ENCODE measurements at regions not wholly inside any gene's neighbourhood (a gene's known extent, or its start where the extent isn't known, plus 50 kb on each side); places are given as distances from the start of the nearest gene placed in this dataset.
"Not testable (repeated sequence)": the region's sequence is repeated elsewhere in the genome, so short reads cannot be mapped to it uniquely, and the experiment has no call there.

DNA sequence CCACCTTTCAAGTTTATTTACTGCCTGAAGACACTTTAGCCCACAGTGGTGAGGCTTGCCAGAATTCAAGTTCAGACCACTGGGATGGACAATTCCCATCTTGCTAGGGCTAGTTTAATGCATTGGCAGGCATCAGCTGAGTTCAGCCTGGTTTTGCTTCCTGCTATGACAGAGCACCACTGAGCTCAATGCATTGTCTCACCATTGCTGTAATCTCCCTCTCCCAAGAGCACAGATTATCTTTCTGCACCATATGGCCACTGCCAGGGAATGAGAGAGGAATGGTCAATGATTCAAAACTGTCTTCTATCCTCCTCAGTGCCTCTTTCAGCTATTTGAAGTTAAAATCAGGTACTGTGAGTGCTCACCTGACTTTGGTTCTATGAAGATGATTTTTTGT, 160.8 kb downstream of the XPNPEP1 start:
- H3K9me3 ChIP-seq (ENCODE audit: control insufficient read depth, insufficient read depth, low read length), result no peaks in the 10 kb centered on the region
- no peak overlapping the region for H3K4me3 ChIP-seq (ENCODE audit: low read depth, low read length)
- H3K9ac ChIP-seq (ENCODE audit: low read depth, low read length), result no peak overlapping the region
- H3K36me3 ChIP-seq (ENCODE audit: control insufficient read depth, insufficient read depth, low read length), result no peaks in the 10 kb centered on the region
- H3K4me1 ChIP-seq (ENCODE audit: control insufficient read depth, insufficient read depth, low read length), result no peaks in the 10 kb centered on the region
- H3K27me3 ChIP-seq (ENCODE audit: control insufficient read depth, insufficient read depth, low read length), result no peaks in the 10 kb centered on the region

DNA sequence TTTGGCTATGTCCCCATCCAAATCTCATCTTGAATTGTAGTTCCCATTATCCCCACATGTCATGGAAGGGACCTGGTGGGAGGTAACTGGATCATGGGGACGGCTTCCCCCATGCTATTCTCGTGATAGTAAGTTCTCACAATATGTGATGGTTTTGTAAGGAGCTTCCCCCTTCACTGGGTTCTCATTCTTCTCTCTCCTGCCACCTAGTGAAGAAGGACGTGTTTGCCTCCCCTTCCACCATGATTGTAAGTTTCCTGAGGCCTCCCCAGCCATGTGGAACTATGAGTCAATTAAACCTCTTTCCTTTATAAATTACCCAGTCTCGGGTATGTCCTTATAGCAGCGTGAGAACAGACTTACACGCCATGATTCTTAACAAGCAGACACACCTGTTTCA, 165.6 kb downstream of the XPNPEP1 start:
- H3K9me3 ChIP-seq (ENCODE audit: control insufficient read depth, insufficient read depth, low read length); H3K4me1 ChIP-seq (ENCODE audit: control insufficient read depth, insufficient read depth, low read length); H3K36me3 ChIP-seq (ENCODE audit: control insufficient read depth, insufficient read depth, low read length); H3K9ac ChIP-seq (ENCODE audit: low read depth, low read length); H3K27me3 ChIP-seq (ENCODE audit: control insufficient read depth, insufficient read depth, low read length); H3K4me3 ChIP-seq (ENCODE audit: low read depth, low read length): not testable (repeated sequence)

DNA sequence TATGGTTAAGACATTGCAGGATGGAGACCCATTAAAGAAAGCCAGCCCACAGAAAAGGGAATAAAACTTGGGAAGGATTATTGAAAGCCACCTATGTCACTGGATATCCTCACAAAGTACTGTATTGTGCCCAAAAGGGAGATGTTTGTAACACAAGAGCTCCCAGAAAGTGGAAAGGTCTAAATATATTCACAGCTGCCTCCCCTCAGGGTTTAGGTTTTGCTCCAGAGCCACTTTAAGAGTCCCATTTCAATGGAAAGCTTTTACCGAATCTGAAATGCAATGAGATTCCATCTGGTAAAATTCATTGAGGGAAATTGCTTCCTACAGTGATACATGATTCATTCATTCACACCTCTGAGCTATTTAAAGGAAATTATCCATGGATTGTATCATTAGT, 176.4 kb downstream of the XPNPEP1 start:
- Histone ChIP-seq H3K4me3 (ENCODE audit: low read depth, low read length) (no peak overlapping the region), H3K9ac (ENCODE audit: low read depth, low read length) (no peak overlapping the region), H3K27me3 (ENCODE audit: control insufficient read depth, insufficient read depth, low read length) (no peaks in the 10 kb centered on the region), H3K36me3 (ENCODE audit: control insufficient read depth, insufficient read depth, low read length) (no peaks in the 10 kb centered on the region), H3K4me1 (ENCODE audit: control insufficient read depth, insufficient read depth, low read length) (no peaks in the 10 kb centered on the region), H3K9me3 (ENCODE audit: control insufficient read depth, insufficient read depth, low read length) (no peaks in the 10 kb centered on the region)

DNA sequence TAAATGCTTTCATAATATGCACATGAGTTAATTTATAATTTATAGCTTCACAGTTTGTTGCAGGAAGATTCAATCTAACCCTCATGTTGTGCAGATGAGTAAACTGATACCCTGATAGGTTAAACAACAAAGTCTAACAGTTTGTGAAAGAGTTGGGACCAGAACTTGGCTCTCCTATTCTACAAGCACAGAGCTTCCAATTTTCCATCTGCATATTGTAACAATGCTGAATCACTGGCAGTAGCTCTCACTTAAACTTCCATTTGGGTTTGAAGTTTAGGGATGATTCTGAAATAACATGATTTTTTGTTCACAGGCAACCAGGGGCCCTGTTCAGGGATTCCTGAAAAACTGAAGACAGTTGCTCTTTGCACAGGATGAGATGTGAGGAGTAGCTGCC, 179.3 kb downstream of the XPNPEP1 start:
- no peaks in the 10 kb centered on the region for H3K36me3 ChIP-seq (ENCODE audit: control insufficient read depth, insufficient read depth, low read length)
- no peak overlapping the region for H3K9ac ChIP-seq (ENCODE audit: low read depth, low read length)
- no peaks in the 10 kb centered on the region for H3K27me3 ChIP-seq (ENCODE audit: control insufficient read depth, insufficient read depth, low read length)
- no peak overlapping the region for H3K4me3 ChIP-seq (ENCODE audit: low read depth, low read length)
- H3K9me3 ChIP-seq (ENCODE audit: control insufficient read depth, insufficient read depth, low read length), result no peaks in the 10 kb centered on the region
- no peaks in the 10 kb centered on the region for H3K4me1 ChIP-seq (ENCODE audit: control insufficient read depth, insufficient read depth, low read length)

DNA sequence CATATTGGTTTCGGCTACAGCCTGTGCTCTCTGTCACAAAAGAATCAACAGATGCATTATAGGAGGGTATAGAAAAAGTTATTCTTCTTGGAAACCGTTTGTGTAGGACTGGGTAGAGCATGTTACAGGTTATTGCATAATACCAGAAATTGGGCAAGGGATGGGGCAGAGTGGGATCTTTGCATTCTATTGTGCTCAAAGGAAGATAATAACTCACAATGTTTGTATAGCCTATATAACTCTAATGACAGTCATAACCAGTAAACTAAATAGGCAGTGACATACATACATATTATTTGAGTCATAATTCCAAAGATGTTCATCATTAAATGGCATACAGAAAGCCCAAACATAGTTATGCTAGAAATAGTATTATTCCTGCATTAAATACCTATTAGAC, 179.7 kb downstream of the XPNPEP1 start:
- no peaks in the 10 kb centered on the region for H3K9me3 ChIP-seq (ENCODE audit: control insufficient read depth, insufficient read depth, low read length)
- no peaks in the 10 kb centered on the region for H3K27me3 ChIP-seq (ENCODE audit: control insufficient read depth, insufficient read depth, low read length)
- H3K9ac ChIP-seq (ENCODE audit: low read depth, low read length), result no peak overlapping the region
- H3K4me3 ChIP-seq (ENCODE audit: low read depth, low read length), result no peak overlapping the region
- H3K36me3 ChIP-seq (ENCODE audit: control insufficient read depth, insufficient read depth, low read length), result no peaks in the 10 kb centered on the region
- no peaks in the 10 kb centered on the region for H3K4me1 ChIP-seq (ENCODE audit: control insufficient read depth, insufficient read depth, low read length)

DNA sequence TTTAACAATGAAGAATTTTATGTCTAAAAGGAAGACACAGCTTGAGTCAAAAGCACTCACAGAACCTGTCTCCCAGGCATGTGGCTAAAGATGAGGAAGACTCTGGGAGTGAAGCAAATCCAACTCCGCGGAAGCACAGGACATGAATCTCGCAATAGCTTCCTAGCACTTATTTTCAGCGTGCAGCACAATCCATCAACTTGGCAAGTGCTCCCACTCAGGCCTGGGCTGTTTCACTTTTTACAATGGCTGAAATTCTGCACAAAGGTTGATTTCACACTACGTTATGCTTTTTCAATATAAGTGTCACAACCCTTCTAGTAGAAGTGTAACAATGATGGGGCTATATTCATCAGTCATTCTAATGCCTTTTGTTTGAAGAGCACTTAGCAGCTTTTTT, 180.2 kb downstream of the XPNPEP1 start:
- Histone ChIP-seq H3K4me1 (ENCODE audit: control insufficient read depth, insufficient read depth, low read length) (no peaks in the 10 kb centered on the region), H3K9me3 (ENCODE audit: control insufficient read depth, insufficient read depth, low read length) (no peaks in the 10 kb centered on the region)

DNA sequence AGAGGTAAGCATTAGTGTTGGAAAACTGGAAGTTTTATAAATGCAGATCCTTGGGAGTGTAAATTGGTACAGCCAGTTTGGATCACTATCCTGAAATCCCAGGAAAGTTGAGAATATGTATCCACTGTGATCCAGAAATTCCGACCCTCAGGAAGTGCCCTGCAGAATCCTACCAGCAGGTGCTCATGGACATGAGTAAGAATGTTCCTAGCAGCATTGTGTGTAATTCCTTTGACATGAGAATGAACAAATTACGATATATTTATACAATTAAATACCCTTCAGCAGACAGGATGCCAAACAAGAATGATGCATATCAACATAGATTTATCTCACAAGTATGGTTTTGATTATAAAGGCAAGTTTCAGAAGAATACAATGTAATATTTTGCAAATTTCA, 181.6 kb downstream of the XPNPEP1 start:
- H3K9me3 ChIP-seq (ENCODE audit: control insufficient read depth, insufficient read depth, low read length), result no peaks in the 10 kb centered on the region
- no peaks in the 10 kb centered on the region for H3K36me3 ChIP-seq (ENCODE audit: control insufficient read depth, insufficient read depth, low read length)
- no peak overlapping the region for H3K4me3 ChIP-seq (ENCODE audit: low read depth, low read length)
- no peaks in the 10 kb centered on the region for H3K4me1 ChIP-seq (ENCODE audit: control insufficient read depth, insufficient read depth, low read length)
- no peaks in the 10 kb centered on the region for H3K27me3 ChIP-seq (ENCODE audit: control insufficient read depth, insufficient read depth, low read length)
- H3K9ac ChIP-seq (ENCODE audit: low read depth, low read length), result no peak overlapping the region

More for the DNA sequence above, 180.2 kb downstream of the XPNPEP1 start:
- Histone ChIP-seq H3K9ac (ENCODE audit: low read depth, low read length) (no peak overlapping the region), H3K4me3 (ENCODE audit: low read depth, low read length) (no peak overlapping the region), H3K27me3 (ENCODE audit: control insufficient read depth, insufficient read depth, low read length) (no peaks in the 10 kb centered on the region), H3K36me3 (ENCODE audit: control insufficient read depth, insufficient read depth, low read length) (no peaks in the 10 kb centered on the region)

DNA sequence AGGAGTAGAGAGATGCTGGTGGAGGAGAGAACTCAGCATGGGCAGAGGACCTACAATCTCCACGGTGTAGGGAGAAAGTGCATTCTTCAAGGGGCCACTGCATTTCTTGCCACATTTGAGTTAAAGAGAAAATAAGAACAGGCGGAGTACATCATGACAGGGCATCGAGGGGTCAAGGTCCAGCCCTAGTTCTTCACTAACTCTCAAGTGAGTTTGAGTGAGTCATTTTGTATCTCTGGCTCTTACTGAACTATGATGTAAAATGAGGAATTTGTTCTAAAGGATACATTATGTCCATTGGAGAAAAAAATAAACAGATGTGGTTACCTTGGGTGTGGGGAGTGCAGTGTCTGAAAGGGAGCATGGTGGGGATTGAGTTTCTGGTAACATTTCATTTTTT, 182.9 kb downstream of the XPNPEP1 start:
- no peak overlapping the region for H3K9ac ChIP-seq (ENCODE audit: low read depth, low read length)
- H3K36me3 ChIP-seq (ENCODE audit: control insufficient read depth, insufficient read depth, low read length), result no peaks in the 10 kb centered on the region
- H3K27me3 ChIP-seq (ENCODE audit: control insufficient read depth, insufficient read depth, low read length), result no peaks in the 10 kb centered on the region
- no peaks in the 10 kb centered on the region for H3K4me1 ChIP-seq (ENCODE audit: control insufficient read depth, insufficient read depth, low read length)
- no peak overlapping the region for H3K4me3 ChIP-seq (ENCODE audit: low read depth, low read length)
- H3K9me3 ChIP-seq (ENCODE audit: control insufficient read depth, insufficient read depth, low read length), result no peaks in the 10 kb centered on the region

DNA sequence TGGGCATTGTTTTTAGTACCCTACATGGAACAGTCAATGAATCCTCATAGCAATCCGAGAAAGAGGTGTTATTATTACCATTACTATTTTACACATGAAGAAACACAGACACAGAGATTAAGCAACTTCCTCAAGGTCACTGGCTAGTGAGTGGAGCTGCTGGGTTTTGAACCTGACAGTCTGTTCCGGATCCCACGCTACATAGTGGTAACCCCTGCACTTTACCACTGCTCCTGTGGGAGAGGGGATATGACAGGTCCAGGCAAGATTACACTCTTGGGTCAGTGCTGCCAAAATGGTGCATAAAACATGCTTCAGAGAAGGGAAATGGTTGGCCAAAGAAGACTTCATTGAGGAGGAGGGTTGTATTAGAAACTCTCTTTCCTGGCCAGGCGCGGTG, 185.7 kb downstream of the XPNPEP1 start:
- Histone ChIP-seq H3K27me3 (ENCODE audit: control insufficient read depth, insufficient read depth, low read length) (no peaks in the 10 kb centered on the region), H3K4me1 (ENCODE audit: control insufficient read depth, insufficient read depth, low read length) (no peaks in the 10 kb centered on the region), H3K9me3 (ENCODE audit: control insufficient read depth, insufficient read depth, low read length) (no peaks in the 10 kb centered on the region)

DNA sequence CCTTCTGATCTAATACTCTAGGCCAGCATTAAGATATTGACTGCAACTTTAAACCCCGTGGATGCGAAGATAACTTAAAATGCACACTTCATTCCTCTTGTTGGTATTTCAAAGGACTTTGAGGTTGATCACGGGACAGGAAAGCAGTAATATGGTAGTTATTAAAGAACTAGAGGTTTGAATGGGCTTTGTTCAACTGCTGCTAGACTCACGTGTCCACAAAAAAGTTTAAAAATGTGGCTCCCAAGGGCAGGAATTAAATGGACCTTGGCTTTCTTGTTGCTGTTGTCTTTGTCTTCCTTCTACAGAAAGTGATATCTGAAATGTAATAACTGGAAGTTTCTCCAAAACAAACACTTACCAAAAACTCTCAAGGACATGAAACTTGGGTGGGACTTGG, 186.3 kb downstream of the XPNPEP1 start:
- no peaks in the 10 kb centered on the region for H3K36me3 ChIP-seq (ENCODE audit: control insufficient read depth, insufficient read depth, low read length)
- no peak overlapping the region for H3K4me3 ChIP-seq (ENCODE audit: low read depth, low read length)
- H3K9me3 ChIP-seq (ENCODE audit: control insufficient read depth, insufficient read depth, low read length), result no peaks in the 10 kb centered on the region
- no peaks in the 10 kb centered on the region for H3K4me1 ChIP-seq (ENCODE audit: control insufficient read depth, insufficient read depth, low read length)
- H3K27me3 ChIP-seq (ENCODE audit: control insufficient read depth, insufficient read depth, low read length), result no peaks in the 10 kb centered on the region
- no peak overlapping the region for H3K9ac ChIP-seq (ENCODE audit: low read depth, low read length)

More for the DNA sequence above, 185.7 kb downstream of the XPNPEP1 start:
- no peak overlapping the region for H3K4me3 ChIP-seq (ENCODE audit: low read depth, low read length)
- H3K36me3 ChIP-seq (ENCODE audit: control insufficient read depth, insufficient read depth, low read length), result no peaks in the 10 kb centered on the region
- no peak overlapping the region for H3K9ac ChIP-seq (ENCODE audit: low read depth, low read length)

DNA sequence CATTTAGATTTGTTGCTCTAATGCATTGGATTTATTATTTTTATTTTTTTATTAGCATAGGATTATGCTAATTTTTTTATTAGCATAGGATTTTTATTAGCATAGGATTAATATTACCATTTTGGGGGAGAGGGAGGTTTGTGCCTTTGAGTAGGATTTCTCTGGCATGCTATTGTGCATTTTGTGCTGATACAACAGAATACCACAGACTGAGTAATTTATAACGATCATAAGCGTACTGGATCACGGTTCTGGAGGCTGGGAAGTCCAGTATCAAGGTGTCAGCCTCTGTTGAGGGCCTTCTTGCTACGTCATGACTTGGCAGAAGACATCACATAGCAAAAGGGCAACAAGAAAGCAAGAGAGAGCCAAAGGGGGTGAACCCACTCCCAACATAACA, 187.5 kb downstream of the XPNPEP1 start:
- Histone ChIP-seq H3K9me3 (ENCODE audit: control insufficient read depth, insufficient read depth, low read length) (no peaks in the 10 kb centered on the region), H3K4me3 (ENCODE audit: low read depth, low read length) (no peak overlapping the region), H3K27me3 (ENCODE audit: control insufficient read depth, insufficient read depth, low read length) (no peaks in the 10 kb centered on the region), H3K9ac (ENCODE audit: low read depth, low read length) (no peak overlapping the region), H3K4me1 (ENCODE audit: control insufficient read depth, insufficient read depth, low read length) (no peaks in the 10 kb centered on the region), H3K36me3 (ENCODE audit: control insufficient read depth, insufficient read depth, low read length) (no peaks in the 10 kb centered on the region)

DNA sequence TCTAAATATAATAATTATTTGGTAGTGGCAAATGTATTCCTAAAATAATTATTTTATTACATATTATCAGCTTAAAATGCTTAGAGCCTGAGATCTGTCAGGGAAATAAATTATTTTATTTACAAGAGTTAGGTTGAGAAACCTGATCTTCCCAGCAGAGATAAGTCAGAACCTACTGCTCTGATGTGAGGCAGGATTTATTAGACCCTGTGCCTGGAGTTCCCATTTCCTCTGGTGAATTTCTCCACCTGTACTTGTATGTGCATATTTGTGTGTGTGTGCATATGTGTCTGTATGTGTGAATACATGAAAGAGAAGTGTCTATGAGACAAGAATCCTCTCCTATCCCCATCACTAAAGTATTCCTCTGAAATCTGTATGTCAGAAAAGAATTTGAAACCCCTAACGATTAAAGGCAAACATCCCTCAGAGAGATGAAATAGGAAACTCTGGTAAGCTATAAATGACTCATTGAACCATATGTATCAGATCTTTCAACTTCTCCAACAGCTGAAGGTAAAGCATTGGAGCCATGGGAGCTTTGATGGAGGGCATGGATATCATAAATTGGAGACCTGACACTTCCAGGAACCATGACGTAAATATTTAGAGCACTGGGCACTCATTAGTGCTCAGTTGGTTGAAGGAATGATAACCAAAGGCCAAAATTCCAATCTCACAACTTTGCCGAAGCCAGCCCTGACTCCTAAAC, 190.9 kb downstream of the XPNPEP1 start:
- no peak overlapping the region for H3K4me3 ChIP-seq (ENCODE audit: low read depth, low read length)
- no peaks in the 10 kb centered on the region for H3K9me3 ChIP-seq (ENCODE audit: control insufficient read depth, insufficient read depth, low read length)
- H3K9ac ChIP-seq (ENCODE audit: low read depth, low read length), result no peak overlapping the region
- no peaks in the 10 kb centered on the region for H3K36me3 ChIP-seq (ENCODE audit: control insufficient read depth, insufficient read depth, low read length)
- H3K27me3 ChIP-seq (ENCODE audit: control insufficient read depth, insufficient read depth, low read length), result no peaks in the 10 kb centered on the region
- no peaks in the 10 kb centered on the region for H3K4me1 ChIP-seq (ENCODE audit: control insufficient read depth, insufficient read depth, low read length)

All from iPS-15b (cell line).